ENCODE measurements at regions not wholly inside any gene's neighbourhood (a gene's known extent, or its start where the extent isn't known, plus 50 kb on each side); places are given as distances from the start of the nearest gene placed in this dataset.
"Not testable (repeated sequence)": the region's sequence is repeated elsewhere in the genome, so short reads cannot be mapped to it uniquely, and the experiment has no call there.

GRCh38 chr5:118325931-118326330 is 662.4 kb downstream of the DTWD2 start:
- Histone ChIP-seq H3K79me1 (ENCODE audit: insufficient read depth, low read depth, low read length, poor library complexity, severe bottlenecking) (no peaks in the 10 kb centered on the region), H2BK15ac (ENCODE audit: low read depth, low read length) (no peak overlapping the region), H2AK5ac (ENCODE audit: insufficient read length, low read length) (no peak overlapping the region), H3K27me3 (ENCODE audit: insufficient read depth, low read length) (no peaks in the 10 kb centered on the region), H3K56ac (ENCODE audit: insufficient read length, low read depth, low read length) (no peak overlapping the region), H4K5ac (ENCODE audit: insufficient read length, low read depth, low read length) (no peak overlapping the region), H3K4ac (ENCODE audit: low read depth, low read length) (no peak overlapping the region), H3K9me3 (ENCODE audit: control insufficient read depth, low read depth, low read length) (no peaks in the 10 kb centered on the region), H3T11ph (ENCODE audit: low read length) (no peak overlapping the region), H3K23ac (ENCODE audit: insufficient read length, low read depth, low read length) (no peak overlapping the region), H2BK5ac (ENCODE audit: insufficient read length, low read length) (no peak overlapping the region), H2BK12ac (ENCODE audit: insufficient read length, low read depth, low read length) (no peak overlapping the region), H3K27ac (ENCODE audit: insufficient read length, low read depth, low read length) (no peak overlapping the region), H2BK120ac (ENCODE audit: low read depth, low read length, poor library complexity, severe bottlenecking) (no peak overlapping the region), H3K79me2 (ENCODE audit: insufficient read depth, low read length) (no peaks in the 10 kb centered on the region), H3K9ac (ENCODE audit: extremely low read depth, insufficient read length, low read length) (no peak overlapping the region), H4K8ac (replicated peaks; ENCODE audit: insufficient read length, low read depth, low read length) (no peak overlapping the region), H4K91ac (ENCODE audit: insufficient read length, low read depth, low read length) (no peak overlapping the region), H2BK20ac (ENCODE audit: low read depth, low read length, poor library complexity, severe bottlenecking) (no peak overlapping the region), H3K4me2 (ENCODE audit: insufficient read depth, insufficient read length, low read length) (no peak overlapping the region), H3K23me2 (ENCODE audit: insufficient read length, low read depth, low read length, poor library complexity, severe bottlenecking) (no peaks in the 10 kb centered on the region), H4K20me1 (ENCODE audit: control insufficient read depth, insufficient read depth, insufficient read length) (no peaks in the 10 kb centered on the region), H3K18ac (ENCODE audit: insufficient read length, low read depth, low read length) (no peak overlapping the region), H3K4me1 (ENCODE audit: insufficient read depth, low read length) (no peaks in the 10 kb centered on the region), H2AFZ (ENCODE audit: low read length) (no peak overlapping the region), H3K14ac (ENCODE audit: insufficient read depth, low read length) (no peak overlapping the region)
- Mint-ChIP-seq H3K27ac (no peak overlapping the region), H3K36me3 (ENCODE audit: insufficient read depth in 1 of 3, low read depth in 3 of 3) (peaks cover 12 to 22% (median 17%) of the 10 kb centered on the region in 3 experiments), H3K4me3 (no peak overlapping the region), H3K27me3 (ENCODE audit: low read depth) (no peaks in the 10 kb centered on the region), H3K9me3 (peaks cover 18 to 21% of the 10 kb centered on the region in 2 experiments), H3K4me1 (peaks cover 6 to 13% of the 10 kb centered on the region in 2 experiments; a peak in 3 of 4 replicates)
- no CpG with 5 or more reads among the region's 2 CpGs for WGBS (ENCODE audit: extremely low coverage, insufficient read length, low lambda C conversion rate)
- TF ChIP-seq CTCF (conservative IDR thresholded peaks at IDR 0.05): no peak
- no peak for DNase-seq

GRCh38 chr5:118323723-118324122 is 664.6 kb downstream of the DTWD2 start:
- DNase-seq; H3K4me1 ChIP-seq (ENCODE audit: insufficient read depth, low read length); H3K14ac ChIP-seq (ENCODE audit: insufficient read depth, low read length); H4K91ac ChIP-seq (ENCODE audit: insufficient read length, low read depth, low read length); H3K9ac ChIP-seq (ENCODE audit: extremely low read depth, insufficient read length, low read length); H2BK20ac ChIP-seq (ENCODE audit: low read depth, low read length, poor library complexity, severe bottlenecking); H4K20me1 ChIP-seq (ENCODE audit: control insufficient read depth, insufficient read depth, insufficient read length); H2AFZ ChIP-seq (ENCODE audit: low read length); H2BK15ac ChIP-seq (ENCODE audit: low read depth, low read length); H4K5ac ChIP-seq (ENCODE audit: insufficient read length, low read depth, low read length); H3K56ac ChIP-seq (ENCODE audit: insufficient read length, low read depth, low read length); H3K23me2 ChIP-seq (ENCODE audit: insufficient read length, low read depth, low read length, poor library complexity, severe bottlenecking); H3K27me3 Mint-ChIP-seq (ENCODE audit: low read depth); H4K8ac ChIP-seq (replicated peaks; ENCODE audit: insufficient read length, low read depth, low read length); H3K4me3 Mint-ChIP-seq; H3K23ac ChIP-seq (ENCODE audit: insufficient read length, low read depth, low read length); H3K9me3 ChIP-seq (ENCODE audit: control insufficient read depth, low read depth, low read length); H3K18ac ChIP-seq (ENCODE audit: insufficient read length, low read depth, low read length); H3K79me1 ChIP-seq (ENCODE audit: insufficient read depth, low read depth, low read length, poor library complexity, severe bottlenecking); H3K27ac ChIP-seq (ENCODE audit: insufficient read length, low read depth, low read length); H3K79me2 ChIP-seq (ENCODE audit: insufficient read depth, low read length); H2BK5ac ChIP-seq (ENCODE audit: insufficient read length, low read length); H2AK5ac ChIP-seq (ENCODE audit: insufficient read length, low read length); H2BK12ac ChIP-seq (ENCODE audit: insufficient read length, low read depth, low read length); H3K27ac Mint-ChIP-seq; H2BK120ac ChIP-seq (ENCODE audit: low read depth, low read length, poor library complexity, severe bottlenecking); H3K4ac ChIP-seq (ENCODE audit: low read depth, low read length); H3K27me3 ChIP-seq (ENCODE audit: insufficient read depth, low read length); H3T11ph ChIP-seq (ENCODE audit: low read length); H3K4me2 ChIP-seq (ENCODE audit: insufficient read depth, insufficient read length, low read length): not testable (repeated sequence)
- WGBS (ENCODE audit: extremely low coverage, insufficient read length, low lambda C conversion rate): no CpG with 5 or more reads among the region's 5 CpGs
- H3K4me1 Mint-ChIP-seq: peaks cover 6 to 13% of the 10 kb centered on the region in 2 experiments; a peak in 3 of 4 replicates
- peaks cover 21 to 26% of the 10 kb centered on the region in 2 experiments for H3K9me3 Mint-ChIP-seq
- H3K36me3 Mint-ChIP-seq (ENCODE audit: insufficient read depth in 1 of 3, low read depth in 3 of 3): peaks cover 12 to 22% (median 17%) of the 10 kb centered on the region in 3 experiments
